Hepatocyte (in vitro differentiated cells): ENCODE measurements at regions not wholly inside any gene's neighbourhood (a gene's known extent, or its start where the extent isn't known, plus 50 kb on each side); places are given as distances from the start of the nearest gene placed in this dataset.

ENCODE experiments used
- DNase-seq: peaks from one replicate; pipeline ENCODE4 v3.0.0-alpha.2; 2016; ENCODE audit warnings: low spot score
- H2AFZ ChIP-seq: fragments of 200-600 bp; sonication (generic); 2 replicates; pipeline ENCODE4 v1.6.0; 2016; ENCODE audit warnings: antibody characterized with exemption, mild to moderate bottlenecking
- H3K27ac ChIP-seq: fragments of 200-600 bp; sonication (generic); 2 replicates; pipeline ENCODE4 v1.5.1; 2016; ENCODE audit warnings: mild to moderate bottlenecking
- H3K27me3 ChIP-seq: fragments of 200-600 bp; sonication (generic); 2 replicates; pipeline ENCODE4 v1.6.1; 2016
- H3K36me3 ChIP-seq: fragments of 200-600 bp; sonication (generic); replicated peaks from 2 replicates; pipeline ENCODE4 v1.5.1; 2016; ENCODE audit warnings: low read depth; ENCODE audit not compliant: insufficient read depth
- H3K4me1 ChIP-seq: fragments of 200-600 bp; sonication (generic); 2 replicates; pipeline ENCODE4 v1.5.1; 2016; ENCODE audit warnings: mild to moderate bottlenecking, moderate library complexity; ENCODE audit not compliant: insufficient read depth
- H3K4me2 ChIP-seq: fragments of 200-600 bp; sonication (generic); 2 replicates; pipeline ENCODE4 v1.6.0; 2016
- H3K4me3 ChIP-seq: fragments of 200-600 bp; sonication (generic); 2 replicates; pipeline ENCODE4 v1.5.1; 2016; ENCODE audit warnings: mild to moderate bottlenecking
- H3K79me2 ChIP-seq: fragments of 200-600 bp; sonication (generic); 2 replicates; pipeline ENCODE4 v1.6.0; 2017; ENCODE audit warnings: mild to moderate bottlenecking
- H3K9me2 ChIP-seq: fragments of 200-600 bp; sonication (generic); replicated peaks from 2 replicates; pipeline ENCODE4 v1.6.0; 2017; ENCODE audit warnings: mild to moderate bottlenecking; ENCODE audit not compliant: insufficient read depth
- H3K9me3 ChIP-seq: fragments of 200-600 bp; sonication (generic); 2 replicates; pipeline ENCODE4 v1.5.1; 2016; ENCODE audit warnings: low read depth, mild to moderate bottlenecking
- H4K20me1 ChIP-seq: fragments of 200-600 bp; sonication (generic); 2 replicates; pipeline ENCODE4 v1.6.0; 2016; ENCODE audit warnings: mild to moderate bottlenecking; ENCODE audit not compliant: insufficient read depth, poor library complexity, severe bottlenecking
- EZH2 ChIP-seq: fragments of 200-600 bp; sonication (generic); IDR thresholded peaks from 2 replicates; pipeline ENCODE4 v1.6.1; 2016; ENCODE audit warnings: antibody characterized with exemption, mild to moderate bottlenecking, borderline replicate concordance
- EZH2phosphoT487 ChIP-seq: fragments of 200-600 bp; sonication (generic); IDR thresholded peaks from one replicate; pipeline ENCODE4 v1.6.1; 2018; ENCODE audit warnings: antibody characterized with exemption, mild to moderate bottlenecking, low read depth, moderate library complexity; ENCODE audit not compliant: unreplicated experiment, severe bottlenecking
- WGBS: methylation state at CpG from one replicate; pipeline ENCODE4 v1.1.6; 2016; ENCODE audit warnings: low lambda C conversion rate; ENCODE audit errors: missing lambda C conversion rate; 5-methylcytosine and 5-hydroxymethylcytosine counted together
- TF ChIP-seq, protein P1 (sequence below): fragments of 200-600 bp; sonication (generic); IDR thresholded peaks from 2 replicates; pipeline ENCODE4 v1.5.1; 2016; ENCODE audit warnings: antibody characterized with exemption, mild to moderate bottlenecking; ENCODE audit not compliant: poor library complexity

DNA sequence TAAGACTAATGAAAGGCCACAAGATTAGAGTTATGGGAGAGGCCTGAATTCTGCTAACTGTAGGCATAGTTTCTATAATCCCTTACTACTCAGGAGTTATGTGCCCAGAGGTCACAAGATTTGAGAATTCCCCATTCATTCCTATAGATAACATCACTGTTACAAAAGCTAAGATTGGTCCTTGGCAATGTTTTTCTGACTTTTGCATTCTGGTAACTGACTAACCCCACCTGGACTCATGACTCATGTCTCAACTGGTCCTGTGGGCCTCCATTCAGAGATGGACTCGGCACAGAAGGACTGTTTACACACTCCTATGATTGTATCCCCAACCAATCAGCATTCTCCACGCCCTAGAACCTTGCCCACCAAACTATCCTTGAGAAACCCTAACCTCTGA lies 249.0 kb upstream of the ZP4 start:
- DNase-seq = peak; percentile 19
- H3K4me1 ChIP-seq = no peaks in the 10 kb centered on the region
- H2AFZ ChIP-seq = no peak overlapping the region
- no peaks in the 10 kb centered on the region for H3K36me3 ChIP-seq
- H3K9me2 ChIP-seq = no peaks in the 10 kb centered on the region
- no peak overlapping the region for H3K4me3 ChIP-seq
- peak overlapping the region; percentile 10 for H3K27ac ChIP-seq
- H4K20me1 ChIP-seq = no peaks in the 10 kb centered on the region
- TF ChIP-seq, protein P1, sequence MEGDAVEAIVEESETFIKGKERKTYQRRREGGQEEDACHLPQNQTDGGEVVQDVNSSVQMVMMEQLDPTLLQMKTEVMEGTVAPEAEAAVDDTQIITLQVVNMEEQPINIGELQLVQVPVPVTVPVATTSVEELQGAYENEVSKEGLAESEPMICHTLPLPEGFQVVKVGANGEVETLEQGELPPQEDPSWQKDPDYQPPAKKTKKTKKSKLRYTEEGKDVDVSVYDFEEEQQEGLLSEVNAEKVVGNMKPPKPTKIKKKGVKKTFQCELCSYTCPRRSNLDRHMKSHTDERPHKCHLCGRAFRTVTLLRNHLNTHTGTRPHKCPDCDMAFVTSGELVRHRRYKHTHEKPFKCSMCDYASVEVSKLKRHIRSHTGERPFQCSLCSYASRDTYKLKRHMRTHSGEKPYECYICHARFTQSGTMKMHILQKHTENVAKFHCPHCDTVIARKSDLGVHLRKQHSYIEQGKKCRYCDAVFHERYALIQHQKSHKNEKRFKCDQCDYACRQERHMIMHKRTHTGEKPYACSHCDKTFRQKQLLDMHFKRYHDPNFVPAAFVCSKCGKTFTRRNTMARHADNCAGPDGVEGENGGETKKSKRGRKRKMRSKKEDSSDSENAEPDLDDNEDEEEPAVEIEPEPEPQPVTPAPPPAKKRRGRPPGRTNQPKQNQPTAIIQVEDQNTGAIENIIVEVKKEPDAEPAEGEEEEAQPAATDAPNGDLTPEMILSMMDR = no peak
- TF ChIP-seq EZH2phosphoT487 = no peak
- no peak for TF ChIP-seq EZH2
- no peak overlapping the region for H3K4me2 ChIP-seq
- H3K27me3 ChIP-seq = no peaks in the 10 kb centered on the region
- H3K9me3 ChIP-seq = no peaks in the 10 kb centered on the region
- H3K79me2 ChIP-seq = no peaks in the 10 kb centered on the region
- 43% methylated on average over 2 of the region's 2 CpGs for WGBS

DNA sequence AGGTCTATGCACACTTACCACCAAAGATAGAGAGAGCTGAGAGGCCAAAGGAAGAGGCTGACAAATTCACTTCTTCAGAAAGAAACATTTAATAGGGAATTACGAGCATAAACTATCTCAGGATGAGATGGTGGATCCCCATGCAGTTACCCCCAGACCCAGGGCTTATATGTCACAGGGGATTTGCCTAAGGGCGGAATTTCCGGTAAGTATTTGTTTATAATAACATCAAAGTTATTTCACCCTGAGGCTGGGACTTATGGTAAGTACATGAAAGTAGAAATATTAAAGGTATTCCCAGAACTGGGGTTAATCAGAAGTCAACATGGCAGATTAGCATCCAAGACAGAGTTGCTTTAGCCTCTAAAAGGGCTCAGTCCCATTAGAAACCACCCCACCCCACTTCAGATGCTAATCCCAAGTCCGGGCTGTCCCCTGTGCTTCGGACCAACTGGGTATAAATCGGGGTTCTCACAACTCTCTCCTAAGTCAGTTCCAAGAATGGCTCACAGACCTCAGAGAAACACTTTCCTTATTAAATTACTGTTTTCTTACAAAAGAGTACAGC lies 247.4 kb upstream of the ZP4 start:
- Histone ChIP-seq H3K27me3 (no peaks in the 10 kb centered on the region), H3K4me2 (no peak overlapping the region), H3K36me3 (no peaks in the 10 kb centered on the region), H3K9me3 (no peaks in the 10 kb centered on the region), H3K4me1 (no peaks in the 10 kb centered on the region), H2AFZ (no peak overlapping the region), H3K27ac (no peak overlapping the region), H3K79me2 (no peaks in the 10 kb centered on the region), H3K9me2 (no peaks in the 10 kb centered on the region), H4K20me1 (no peaks in the 10 kb centered on the region), H3K4me3 (no peak overlapping the region)
- WGBS = 84% methylated on average over 6 of the region's 6 CpGs
- TF ChIP-seq, protein P1 = no peak
- DNase-seq = no peak

DNA sequence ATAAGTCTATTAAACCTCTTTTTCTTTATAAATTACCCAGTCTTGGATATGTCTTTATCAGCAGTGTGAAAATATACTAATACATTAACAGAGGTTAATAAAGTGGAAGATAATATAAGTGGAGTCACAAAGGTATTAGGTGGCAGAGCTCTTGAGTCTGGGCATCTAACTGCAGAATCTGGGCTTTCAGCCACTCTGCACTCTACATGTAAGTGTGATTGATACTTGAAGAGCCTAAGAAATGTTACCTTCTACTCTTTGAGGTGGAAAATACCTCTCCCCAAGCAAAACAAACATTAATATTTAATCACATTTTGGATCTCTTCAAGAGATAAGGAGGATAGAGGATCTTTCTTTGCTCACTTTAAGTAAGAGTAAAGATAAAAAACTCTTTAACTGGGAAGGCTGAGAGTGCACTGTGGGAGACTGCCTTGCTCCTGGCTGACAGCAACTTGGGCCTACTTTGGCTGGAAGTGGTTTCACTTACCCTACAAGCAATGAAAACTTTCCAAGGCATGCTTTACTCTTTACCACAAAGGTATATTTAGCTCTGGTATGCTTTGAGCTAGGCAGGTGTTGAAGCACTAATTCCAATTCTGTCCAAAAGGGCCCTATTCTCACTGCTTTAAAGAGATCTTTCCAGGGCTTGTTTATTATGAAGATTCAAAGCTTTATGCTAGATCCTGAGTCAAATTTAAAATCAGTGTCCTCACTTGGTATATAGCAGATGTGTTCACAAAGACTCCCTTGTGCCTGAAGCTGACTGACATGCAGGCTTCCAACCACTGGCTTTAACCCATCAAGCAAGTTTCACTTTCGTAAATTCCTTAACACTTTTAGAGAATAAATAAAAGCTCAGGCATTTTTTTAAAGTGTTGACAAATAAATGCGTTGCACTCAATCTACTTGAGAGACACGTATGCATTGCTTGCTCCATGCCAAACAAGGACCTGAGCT lies 245.3 kb upstream of the ZP4 start:
- WGBS = 91% methylated on average over 3 of the region's 3 CpGs
- H3K4me1 ChIP-seq = no peaks in the 10 kb centered on the region
- no peaks in the 10 kb centered on the region for H3K27me3 ChIP-seq
- H3K27ac ChIP-seq = no peak overlapping the region
- H3K36me3 ChIP-seq = no peaks in the 10 kb centered on the region
- TF ChIP-seq, protein P1 = no peak
- TF ChIP-seq EZH2 (no peak), EZH2phosphoT487 (no peak)
- H4K20me1 ChIP-seq = no peaks in the 10 kb centered on the region
- H3K4me3 ChIP-seq = no peak overlapping the region
- H3K79me2 ChIP-seq = no peaks in the 10 kb centered on the region
- H2AFZ ChIP-seq = no peak overlapping the region
- DNase-seq = no peak
- no peaks in the 10 kb centered on the region for H3K9me2 ChIP-seq
- no peaks in the 10 kb centered on the region for H3K9me3 ChIP-seq
- no peak overlapping the region for H3K4me2 ChIP-seq
